Vagina (tissue), 2 donors: ENCODE measurements at regions not wholly inside any gene's neighbourhood (a gene's known extent, or its start where the extent isn't known, plus 50 kb on each side); places are given as distances from the start of the nearest gene placed in this dataset.
A peak's percentile ranks its signal among the peaks of the same experiment; 100 is the strongest.

ENCODE experiments used
- DNase-seq, 2 donors: peaks; one replicate each; pipeline ENCODE4 v3.0.0-alpha.2; 2017; ENCODE audit errors: extremely low spot score in 2 of 2
- H3K27ac ChIP-seq: fragments of 200-600 bp; sonication (generic); one replicate; pipeline ENCODE4 v1.5.1; 2019
- H3K27me3 ChIP-seq: fragments of 200-600 bp; sonication (generic); one replicate; pipeline ENCODE4 v1.5.1; 2019
- H3K36me3 ChIP-seq, 2 donors: fragments of 200-600 bp; sonication (generic); one replicate each; pipeline ENCODE4 v1.5.1; 2017 to 2019
- H3K4me1 ChIP-seq: fragments of 200-600 bp; sonication (generic); one replicate; pipeline ENCODE4 v1.5.1; 2019
- H3K4me3 ChIP-seq, 2 donors: fragments of 200-600 bp; sonication (generic); 1 replicate in 1 of 2; 2 replicates in 1 of 2; pipeline ENCODE4 v1.5.1; 2016 to 2019
- H3K9me3 ChIP-seq: fragments of 200-600 bp; sonication (generic); one replicate; pipeline ENCODE4 v1.5.1; 2019
- CTCF ChIP-seq, 3 experiments: fragments of 450-650 bp in 2 of 3; fragments of 200-600 bp in 1 of 3; sonication (generic) in 1 of 3; IDR thresholded peaks; one replicate each; pipeline ENCODE4 v1.5.1; 2017 to 2019; ENCODE audit warnings: antibody characterized with exemption in 3 of 3, mild to moderate bottlenecking in 2 of 3, moderate library complexity in 2 of 3
- POLR2A ChIP-seq, 2 donors: fragments of 450-650 bp; IDR thresholded peaks; one replicate each; pipeline ENCODE4 v1.6.1; 2017; ENCODE audit warnings: antibody characterized with exemption in 2 of 2, mild to moderate bottlenecking in 2 of 2, moderate library complexity in 2 of 2
- POLR2AphosphoS5 ChIP-seq, 2 donors: sonication (generic); formaldehyde crosslinking; IDR thresholded peaks; one replicate each; pipeline ENCODE4 v1.9.0; 2017; ENCODE audit warnings: antibody characterized with exemption in 2 of 2, mild to moderate bottlenecking in 2 of 2, low read depth in 1 of 2; ENCODE audit not compliant: insufficient read depth in 1 of 2
- intact Hi-C: fragments of 100-400 bp; cut with DNase I; formaldehyde crosslinking; loops from one replicate; pipeline ENCODE4 v1.15.1; 2023

- Histone ChIP-seq H3K4me3 (peak overlapping the region in 1 of 2 donors; percentile 19), H3K27ac (peak overlapping the region; percentile 90), H3K27me3 (no peaks in the 10 kb centered on the region), H3K4me1 (peaks cover 13% of the 10 kb centered on the region), H3K9me3 (no peaks in the 10 kb centered on the region), H3K36me3 (no peaks in the 10 kb centered on the region)
- no peak for DNase-seq
- no peak for TF ChIP-seq POLR2AphosphoS5 (IDR thresholded peaks at IDR 0.05; ENCODE audit: insufficient read depth in 1 of 2, low read depth in 1 of 2)
- no peak for TF ChIP-seq CTCF (IDR thresholded peaks at IDR 0.05)
- no peak for TF ChIP-seq POLR2A (IDR thresholded peaks at IDR 0.05)
- intact Hi-C loops = loop anchor here (5.0 kb wide), 2 partner anchors 498 to 582 kb away; no protein-coding TSS in a partner anchor
These were observed 585.1 kb downstream of the ZEB2 start for GRCh38 chr2:143934626-143935481.

- no peak for DNase-seq
- Histone ChIP-seq H3K4me1 (peaks cover 5% of the 10 kb centered on the region), H3K4me3 (no peak overlapping the region), H3K36me3 (no peaks in the 10 kb centered on the region), H3K27ac (peak overlapping the region; percentile 90), H3K27me3 (no peaks in the 10 kb centered on the region), H3K9me3 (no peaks in the 10 kb centered on the region)
- no peak for TF ChIP-seq POLR2A (IDR thresholded peaks at IDR 0.05)
- no peak for TF ChIP-seq POLR2AphosphoS5 (IDR thresholded peaks at IDR 0.05; ENCODE audit: insufficient read depth in 1 of 2, low read depth in 1 of 2)
- TF ChIP-seq CTCF (IDR thresholded peaks at IDR 0.05) = no peak
- intact Hi-C loops = no loop called here
These were observed 585.9 kb downstream of the ZEB2 start for GRCh38 chr2:143933946-143934569.

- no peak for DNase-seq
- no peak overlapping the region for H3K27ac ChIP-seq
- H3K27me3 ChIP-seq = no peaks in the 10 kb centered on the region
- H3K9me3 ChIP-seq = no peaks in the 10 kb centered on the region
- intact Hi-C loops = no loop called here
- H3K4me1 ChIP-seq = no peaks in the 10 kb centered on the region
- H3K36me3 ChIP-seq = no peaks in the 10 kb centered on the region
- TF ChIP-seq POLR2AphosphoS5 (IDR thresholded peaks at IDR 0.05; ENCODE audit: insufficient read depth in 1 of 2, low read depth in 1 of 2) (no peak), CTCF (IDR thresholded peaks at IDR 0.05) (no peak), POLR2A (IDR thresholded peaks at IDR 0.05) (no peak)
- H3K4me3 ChIP-seq = no peak overlapping the region
These were observed 589.0 kb downstream of the ZEB2 start for GRCh38 chr2:143930891-143931290.

- intact Hi-C loops = no loop called here
- Histone ChIP-seq H3K27me3 (no peaks in the 10 kb centered on the region), H3K4me3 (no peak overlapping the region), H3K27ac (no peak overlapping the region), H3K9me3 (no peaks in the 10 kb centered on the region), H3K4me1 (no peaks in the 10 kb centered on the region), H3K36me3 (no peaks in the 10 kb centered on the region)
- TF ChIP-seq POLR2A (IDR thresholded peaks at IDR 0.05) (no peak), CTCF (IDR thresholded peaks at IDR 0.05) (no peak), POLR2AphosphoS5 (IDR thresholded peaks at IDR 0.05; ENCODE audit: insufficient read depth in 1 of 2, low read depth in 1 of 2) (no peak)
- DNase-seq = no peak
These were observed 591.3 kb downstream of the ZEB2 start for GRCh38 chr2:143928613-143929012.

- no peaks in the 10 kb centered on the region for H3K27me3 ChIP-seq
- H3K36me3 ChIP-seq = no peaks in the 10 kb centered on the region
- intact Hi-C loops = no loop called here
- no peaks in the 10 kb centered on the region for H3K4me1 ChIP-seq
- TF ChIP-seq CTCF (IDR thresholded peaks at IDR 0.05) (no peak), POLR2A (IDR thresholded peaks at IDR 0.05) (no peak), POLR2AphosphoS5 (IDR thresholded peaks at IDR 0.05; ENCODE audit: insufficient read depth in 1 of 2, low read depth in 1 of 2) (no peak)
- H3K4me3 ChIP-seq = no peak overlapping the region
- no peak overlapping the region for H3K27ac ChIP-seq
- DNase-seq = no peak
- no peaks in the 10 kb centered on the region for H3K9me3 ChIP-seq
These were observed 591.7 kb downstream of the ZEB2 start for GRCh38 chr2:143928184-143928583.
